ENCODE measurements at regions not wholly inside any gene's neighbourhood (a gene's known extent, or its start where the extent isn't known, plus 50 kb on each side); places are given as distances from the start of the nearest gene placed in this dataset.

DNA sequence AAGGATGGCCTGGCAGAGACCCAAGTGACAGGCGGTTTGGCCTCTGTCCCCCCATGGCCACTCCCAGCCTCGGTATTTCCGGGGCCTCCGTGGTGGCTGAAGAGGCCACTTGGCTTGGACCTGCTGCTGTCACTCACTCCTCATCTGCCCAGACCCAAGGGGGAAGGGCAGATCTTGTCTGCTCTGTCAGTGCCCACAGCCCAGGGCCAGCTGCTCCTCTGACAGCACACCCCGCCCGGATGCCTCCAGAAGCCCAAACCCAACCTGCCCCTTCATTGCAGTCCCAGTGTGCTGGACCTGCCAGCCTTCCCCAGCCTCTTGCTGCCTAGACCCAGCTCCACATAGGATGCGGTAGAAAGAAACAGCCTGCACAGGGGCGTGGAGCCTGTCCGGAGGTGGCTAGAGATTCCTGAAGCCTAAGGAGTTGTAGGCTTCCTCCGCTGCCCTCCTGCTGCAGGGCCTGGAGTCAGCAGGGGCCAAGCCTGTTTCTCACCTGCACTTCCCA, 52.0 kb downstream of the MAGEF1 start:
- Histone ChIP-seq H3K4me3 (no peak overlapping the region), H3K27ac (peak overlapping the region in 2 of 21 experiments; percentile 17 to 24)

DNA sequence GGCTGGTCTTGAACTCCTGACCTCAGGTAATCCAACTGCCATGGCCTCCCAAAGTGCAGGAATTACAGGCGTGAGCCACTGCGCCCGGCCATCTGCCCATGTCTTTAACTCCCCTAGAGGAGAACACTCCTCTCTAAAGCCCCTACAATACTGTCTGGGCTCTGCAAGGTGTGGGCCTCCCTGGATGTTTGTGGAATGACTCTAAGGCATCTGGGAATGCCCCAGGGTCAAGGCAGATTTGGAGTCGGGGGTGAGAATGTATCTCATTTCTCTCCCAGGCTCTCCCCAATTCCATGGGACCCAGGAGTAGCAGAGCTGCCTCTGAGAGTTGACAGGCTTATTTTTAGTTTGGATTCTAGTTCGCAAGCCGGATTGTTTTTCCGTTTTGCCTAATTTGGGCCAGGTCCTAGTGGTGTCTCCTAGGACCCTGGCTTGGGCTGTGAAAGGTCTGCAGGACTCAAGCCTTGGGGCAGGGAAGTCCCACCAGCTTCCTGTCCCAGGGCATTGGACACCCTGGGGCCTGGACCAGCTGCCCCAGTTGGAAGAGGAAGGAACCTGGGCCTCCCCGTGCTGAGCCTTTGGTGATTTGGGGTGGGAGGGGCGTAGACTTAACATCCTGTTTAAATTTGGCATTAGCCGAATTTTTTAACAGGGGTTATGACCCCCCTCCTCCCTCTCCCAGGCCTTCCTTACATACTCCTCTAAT, 53.5 kb downstream of the MAGEF1 start:
- H3K27ac ChIP-seq, result peak overlapping the region in 1 of 21 experiments; percentile 9
- H3K4me3 ChIP-seq, result no peak overlapping the region

DNA sequence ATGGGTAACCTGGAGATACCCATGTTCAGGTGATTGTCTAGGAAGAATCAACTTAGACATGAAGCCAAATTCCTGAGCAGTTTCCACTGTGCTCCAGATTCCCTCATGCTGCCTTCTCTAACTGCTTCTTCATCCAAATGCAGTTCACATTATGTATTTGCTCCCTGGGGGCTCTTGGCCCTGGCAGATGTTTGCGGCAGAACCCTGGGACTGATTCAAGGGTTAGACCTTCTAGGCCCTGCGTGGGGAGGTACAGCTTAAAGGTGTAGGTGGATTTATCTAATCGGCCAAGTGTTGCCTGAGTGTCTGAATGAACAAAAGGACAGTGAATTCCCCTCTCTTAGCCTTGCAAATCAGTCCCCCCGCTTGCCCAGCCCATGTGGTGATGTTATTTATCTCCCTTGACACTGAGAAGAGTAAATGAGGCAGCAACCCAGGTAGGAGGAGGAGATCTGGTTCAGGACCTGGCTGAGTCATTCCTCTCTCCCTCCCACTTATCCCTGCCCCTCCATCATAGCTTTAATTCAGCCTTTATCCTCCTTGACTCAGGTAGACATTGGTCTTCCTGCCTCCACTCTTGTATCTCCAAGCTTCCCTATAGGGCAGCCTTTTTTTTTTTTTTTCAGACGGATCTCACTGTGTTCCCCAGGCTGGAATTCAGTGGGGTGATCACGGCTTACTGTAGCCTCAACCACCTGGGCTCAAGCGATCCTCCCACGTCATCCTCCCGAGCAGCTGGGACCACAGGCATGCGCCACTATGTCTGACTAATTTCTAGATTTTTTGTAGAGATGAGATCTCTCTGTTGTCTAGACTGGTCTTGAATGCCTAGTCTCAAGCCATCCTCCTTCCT, 54.8 kb downstream of the MAGEF1 start:
- no peak overlapping the region for H3K4me3 ChIP-seq
- peak overlapping the region in 16 of 21 experiments; percentile 2 to 80 (median 55) for H3K27ac ChIP-seq

DNA sequence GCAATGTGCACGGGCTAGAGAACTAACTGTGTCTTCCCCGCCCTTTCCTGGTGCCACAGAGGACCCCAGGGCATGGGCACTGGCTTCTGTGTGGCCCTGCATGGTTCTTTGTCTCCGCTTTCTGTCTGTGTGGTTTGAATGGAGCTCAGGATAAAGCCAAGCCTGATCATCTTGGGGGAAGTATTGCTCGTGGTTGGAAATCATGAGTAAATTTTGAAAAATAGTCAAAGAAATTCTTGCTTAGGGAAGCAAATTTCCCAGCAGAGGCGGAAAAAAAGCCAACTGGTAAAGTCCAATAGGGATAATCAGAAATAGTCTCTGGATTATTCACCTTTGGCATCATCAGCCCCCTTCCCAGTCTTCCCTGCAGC, 55.4 kb downstream of the MAGEF1 start:
- H3K4me3 ChIP-seq, result no peak overlapping the region
- peak overlapping the region in 16 of 21 experiments; percentile 2 to 80 (median 55) for H3K27ac ChIP-seq

DNA sequence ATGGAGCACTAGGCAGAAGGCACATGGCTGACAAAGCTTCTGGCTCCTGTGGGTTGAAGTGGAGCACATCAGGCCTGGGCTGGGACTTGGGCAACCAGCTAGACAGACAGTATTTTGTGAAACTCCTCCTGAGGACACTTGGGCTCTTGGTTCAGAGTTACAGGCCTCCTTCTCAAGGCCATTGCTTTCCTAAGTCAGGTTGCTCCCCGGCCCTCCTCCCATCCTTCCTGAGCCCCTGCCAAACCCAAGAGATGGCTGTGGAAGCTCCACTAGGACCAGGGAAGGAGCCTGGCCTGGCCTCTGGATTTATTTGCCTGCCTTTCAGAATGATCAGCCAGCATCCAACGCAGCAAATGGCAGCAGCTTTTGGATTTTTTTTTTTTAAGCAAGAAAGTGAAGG, 56.3 kb downstream of the MAGEF1 start:
- Histone ChIP-seq H3K27ac (peak overlapping the region in 14 of 21 experiments; percentile 7 to 80 (median 52)), H3K4me3 (no peak overlapping the region)

DNA sequence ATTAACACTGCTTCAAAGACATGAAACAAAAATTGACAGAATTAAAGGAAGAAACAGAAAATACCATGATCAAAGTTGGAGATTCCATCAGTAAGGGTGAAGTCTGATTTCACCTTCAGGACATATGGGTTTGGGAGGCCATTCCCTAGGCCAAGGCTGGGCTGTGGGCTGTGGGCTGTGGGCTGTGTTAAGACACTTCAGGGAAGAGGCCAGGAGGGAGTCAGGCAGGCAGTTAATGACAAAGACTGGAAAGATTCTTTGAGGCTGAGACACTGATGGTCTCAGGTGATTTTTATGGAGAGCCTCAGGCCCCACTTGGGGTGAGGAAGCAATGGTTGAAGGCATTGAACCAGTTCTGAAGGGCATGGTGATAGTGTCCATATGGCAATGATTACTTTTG, 57.5 kb downstream of the MAGEF1 start:
- no peak overlapping the region for H3K4me3 ChIP-seq
- H3K27ac ChIP-seq, result no peak overlapping the region

DNA sequence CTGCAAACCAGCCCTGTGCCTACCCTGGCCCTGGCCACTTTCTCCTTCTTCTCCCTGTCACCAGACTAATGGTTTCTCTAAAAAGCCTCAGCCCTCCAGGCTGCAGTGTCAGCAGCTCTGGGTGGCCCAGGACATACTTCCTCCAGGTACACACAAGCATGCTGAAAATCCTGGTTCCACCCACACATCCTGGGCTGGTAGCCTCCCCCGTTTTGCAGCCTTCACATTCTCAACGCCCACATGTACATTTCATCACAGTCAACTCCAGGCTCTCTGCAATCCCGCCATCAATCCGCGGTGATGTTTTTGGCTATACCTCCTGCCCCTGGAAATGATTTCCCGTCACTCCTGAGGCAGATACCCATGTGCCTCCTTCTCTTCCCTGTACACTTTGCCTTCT, 59.4 kb downstream of the MAGEF1 start:
- Histone ChIP-seq H3K27ac (peak overlapping the region in 13 of 21 experiments; percentile 19 to 78 (median 57)), H3K4me3 (no peak overlapping the region)

DNA sequence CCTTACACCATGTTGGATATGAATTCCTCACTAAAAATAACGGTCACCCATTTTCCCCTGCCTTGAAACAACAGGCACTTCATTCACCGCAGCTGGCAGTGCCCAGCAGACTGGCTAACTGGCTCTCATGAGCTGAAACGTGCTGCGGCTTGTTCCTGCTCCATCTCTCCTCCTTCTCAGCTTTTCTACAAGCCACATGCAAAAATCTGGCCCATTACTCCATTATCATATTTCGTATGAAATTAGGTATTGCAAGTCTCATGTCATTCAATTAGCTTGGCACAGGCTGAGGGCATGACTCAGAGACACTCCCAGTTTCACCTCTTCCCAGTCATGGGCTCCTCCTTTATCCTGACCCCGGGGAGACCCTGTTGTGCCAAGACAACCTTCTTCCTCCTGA, 60.0 kb downstream of the MAGEF1 start:
- no peak overlapping the region for H3K4me3 ChIP-seq

DNA sequence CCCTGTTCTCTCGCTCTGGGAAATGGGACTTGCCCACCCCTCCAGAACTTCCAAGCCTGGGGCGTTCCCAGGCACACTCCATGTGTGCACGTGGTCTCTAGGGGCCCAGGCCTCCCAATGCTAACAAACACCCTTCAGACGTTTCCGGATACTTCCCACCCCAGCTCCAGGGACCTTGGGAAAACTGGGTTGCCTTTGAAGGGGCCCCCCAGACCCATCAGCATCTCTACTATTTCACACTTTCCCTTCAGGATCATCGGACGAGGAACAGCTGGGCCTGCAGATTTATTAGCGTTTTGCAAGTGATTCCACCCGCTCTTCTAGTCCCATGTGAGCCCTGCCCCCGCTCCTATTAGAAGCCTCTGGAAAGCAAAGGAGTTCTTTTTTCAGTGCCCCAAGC, 63.2 kb downstream of the MAGEF1 start:
- Histone ChIP-seq H3K4me3 (no peak overlapping the region), H3K27ac (no peak overlapping the region)

More for the DNA sequence above, 60.0 kb downstream of the MAGEF1 start:
- H3K27ac ChIP-seq, result peak overlapping the region in 13 of 21 experiments; percentile 19 to 78 (median 57)

DNA sequence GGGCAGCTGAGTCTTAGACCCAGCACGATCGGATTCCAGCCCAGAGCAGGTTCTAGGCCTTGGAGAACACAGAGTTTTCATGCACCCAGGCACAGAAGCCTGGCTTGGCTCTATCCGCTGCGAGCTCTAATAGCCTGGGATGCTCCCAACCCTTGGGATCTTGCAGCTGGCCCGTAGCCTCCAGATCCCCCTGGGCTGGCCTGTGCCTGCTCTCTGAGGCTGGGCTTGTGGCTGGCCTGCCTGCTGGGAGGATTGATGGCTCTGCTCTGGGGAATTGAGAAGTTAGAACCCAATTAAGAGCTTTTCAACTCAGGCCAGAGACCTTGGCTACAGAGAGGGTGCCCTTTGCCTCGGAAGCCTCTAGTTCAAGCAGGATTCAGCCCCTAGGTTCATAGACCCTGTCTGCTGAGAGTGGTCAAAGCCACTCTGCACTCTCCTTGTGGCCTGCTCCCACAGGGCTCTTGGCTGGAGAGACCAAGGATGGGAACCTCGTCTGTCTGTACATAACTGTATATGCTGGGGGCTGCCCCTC, 64.4 kb downstream of the MAGEF1 start:
- H3K4me3 ChIP-seq, result no peak overlapping the region

DNA sequence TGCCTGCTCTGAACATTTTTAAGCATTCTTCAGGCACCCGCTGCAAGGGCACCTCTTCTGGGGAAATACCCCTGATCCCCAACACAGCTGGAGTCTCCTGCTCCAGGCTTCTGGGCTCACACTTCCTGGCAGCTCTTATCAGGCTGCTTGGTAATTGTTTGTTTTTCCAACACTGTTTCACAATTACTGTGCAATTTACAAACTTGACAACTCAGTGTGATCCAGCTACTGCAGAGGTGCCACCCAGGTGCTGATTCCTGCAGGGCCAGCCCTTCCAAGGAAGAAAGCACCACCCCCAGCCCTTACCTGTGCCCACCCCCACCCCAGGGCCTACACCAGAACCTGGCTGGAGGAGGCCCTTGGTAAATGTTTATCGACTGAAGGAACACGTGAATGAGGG, 66.5 kb downstream of the MAGEF1 start:
- H3K4me3 ChIP-seq, result no peak overlapping the region
- H3K27ac ChIP-seq, result peak overlapping the region in 1 of 21 experiments; percentile 2

More for the DNA sequence above, 64.4 kb downstream of the MAGEF1 start:
- H3K27ac ChIP-seq, result no peak overlapping the region

DNA sequence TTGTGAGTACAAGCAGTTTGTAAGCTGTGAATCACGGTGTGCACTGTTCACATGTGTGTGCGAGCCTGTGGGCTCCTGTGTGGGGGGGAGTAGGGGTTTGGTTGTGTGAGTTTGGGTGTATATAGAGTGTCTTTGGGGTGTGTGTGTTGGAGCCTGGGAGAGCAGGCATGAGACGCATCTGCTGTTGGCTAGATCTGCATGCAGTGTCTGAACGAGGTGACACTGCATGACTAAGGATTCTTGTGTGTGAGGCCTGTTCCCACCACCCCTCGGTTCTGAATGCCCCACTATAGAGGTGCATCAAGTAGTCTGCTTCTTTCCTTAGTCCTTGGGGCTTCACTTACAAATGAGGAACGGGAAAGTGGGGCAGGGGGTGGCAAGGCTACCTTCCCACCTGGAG, 68.4 kb downstream of the MAGEF1 start:
- Histone ChIP-seq H3K4me3 (no peak overlapping the region), H3K27ac (no peak overlapping the region)

DNA sequence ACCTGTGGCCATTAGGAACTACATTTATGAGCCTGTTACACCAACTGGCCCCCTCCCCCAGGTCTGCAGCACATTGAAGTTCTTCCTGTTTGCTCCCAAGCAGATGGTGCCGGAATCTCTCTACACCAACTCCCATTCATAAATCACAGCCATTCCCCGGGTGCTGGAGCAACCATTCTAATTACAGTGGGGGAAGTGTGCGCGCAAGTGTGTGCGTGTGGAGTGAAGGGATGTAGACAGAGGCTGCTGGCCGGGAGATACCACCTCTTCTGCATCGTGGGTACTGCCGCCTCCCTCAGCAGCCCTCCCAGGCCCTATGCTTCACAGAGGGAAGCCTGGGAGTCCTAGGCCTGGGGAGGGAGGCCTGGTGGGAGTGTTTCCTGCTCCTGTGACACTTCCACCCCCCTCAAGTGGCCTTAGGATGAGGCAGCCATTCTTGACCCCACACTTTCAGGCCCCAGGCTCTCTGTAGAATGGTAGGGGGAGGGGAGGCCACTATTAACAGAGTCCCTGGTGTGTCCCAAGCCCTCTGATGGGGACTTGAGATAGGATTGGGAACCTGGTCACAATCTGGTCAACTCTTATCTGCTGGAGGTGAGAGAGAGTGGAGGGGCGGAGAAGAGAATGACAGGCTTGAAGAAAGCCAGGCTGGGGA, 69.1 kb downstream of the MAGEF1 start:
- H3K27ac ChIP-seq, result no peak overlapping the region
- no peak overlapping the region for H3K4me3 ChIP-seq

DNA sequence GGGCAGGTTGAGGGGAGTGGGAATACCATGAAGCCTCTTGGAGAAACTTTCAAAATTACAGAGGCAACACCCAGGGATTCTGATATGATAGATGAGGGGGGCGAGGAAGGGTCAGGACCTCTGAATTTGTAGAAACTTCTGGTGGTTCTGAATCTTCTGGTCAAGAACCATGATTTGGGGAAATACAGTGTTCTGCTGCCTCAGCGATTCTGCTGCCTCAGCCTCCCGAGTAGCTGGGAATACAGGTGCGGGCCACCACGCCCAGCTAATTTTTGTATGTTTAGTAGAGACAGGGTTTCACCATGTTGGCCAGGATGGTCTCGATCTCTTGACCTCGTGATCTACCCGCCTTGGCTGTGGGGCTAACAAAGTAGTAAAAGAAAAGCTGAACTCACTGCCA, 70.4 kb downstream of the MAGEF1 start:
- H3K4me3 ChIP-seq, result no peak overlapping the region
- H3K27ac ChIP-seq, result no peak overlapping the region

DNA sequence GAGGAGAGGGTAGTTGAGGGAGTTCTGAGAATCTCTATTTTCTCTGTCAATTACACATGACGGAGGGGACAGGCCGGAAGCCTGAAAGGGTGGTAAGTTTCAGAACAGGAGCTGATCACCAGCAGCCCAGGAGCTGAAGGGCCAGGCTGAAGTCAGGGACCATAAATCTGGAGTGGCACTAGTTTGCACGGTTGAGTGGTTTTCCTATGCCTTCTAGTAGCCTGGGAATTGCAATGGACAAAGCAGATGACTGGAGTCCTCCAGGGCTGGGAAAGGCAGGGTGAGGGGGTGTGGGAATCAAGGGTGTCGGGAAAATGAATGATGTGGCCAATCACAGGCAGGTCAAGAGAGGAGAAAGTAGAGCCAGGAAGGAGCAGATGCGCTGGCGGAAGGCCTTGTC, 72.5 kb downstream of the MAGEF1 start:
- Histone ChIP-seq H3K4me3 (no peak overlapping the region), H3K27ac (no peak overlapping the region)

DNA sequence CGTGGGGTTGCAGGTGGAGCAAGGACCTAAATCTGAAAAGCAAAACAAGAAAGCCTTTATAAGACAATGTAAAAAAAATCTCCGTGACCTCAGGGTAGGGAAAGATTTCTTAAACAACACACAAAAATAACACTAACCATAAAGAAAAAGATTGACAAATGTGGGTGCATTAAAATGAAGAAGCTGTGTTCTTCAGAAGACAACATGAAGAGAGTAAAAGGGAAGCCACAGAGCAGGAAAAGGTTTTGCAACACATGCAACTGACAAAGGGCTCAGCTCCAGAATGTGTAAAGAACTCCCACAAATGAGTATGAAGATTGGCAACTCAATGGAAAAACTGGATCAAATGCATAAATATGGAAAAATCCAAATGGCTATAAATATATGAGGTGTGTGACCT, 74.2 kb downstream of the MAGEF1 start:
- H3K4me3 ChIP-seq, result no peak overlapping the region
- peak overlapping the region in 3 of 21 experiments; percentile 15 to 53 (median 43) for H3K27ac ChIP-seq

DNA sequence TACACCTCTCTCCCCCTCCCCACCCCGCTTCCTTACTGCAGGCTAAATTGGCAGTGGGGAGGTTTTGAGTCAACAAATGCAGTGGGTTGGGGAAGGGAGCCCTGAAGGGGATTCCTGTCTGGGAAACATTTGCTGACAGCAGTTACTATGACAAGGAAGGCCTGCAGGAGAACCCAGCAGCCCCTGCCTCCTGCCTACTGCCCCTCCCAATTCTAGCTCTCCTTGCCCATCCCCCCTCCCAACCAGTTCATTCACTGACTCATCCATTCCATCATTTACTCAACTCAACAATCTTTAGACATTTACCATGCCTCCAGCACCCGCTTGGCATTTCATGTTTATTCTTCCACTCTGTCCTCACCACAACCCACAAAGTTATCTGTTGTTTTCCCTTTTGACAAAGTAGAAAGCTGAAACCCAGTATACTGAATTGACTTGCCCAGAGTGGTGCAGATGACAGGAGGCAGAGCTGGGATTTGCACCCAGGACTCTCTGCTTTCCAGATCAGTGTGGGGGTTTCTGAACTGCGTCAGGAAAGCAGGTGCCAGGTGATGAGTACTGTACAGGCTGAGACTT, 75.0 kb downstream of the MAGEF1 start:
- Histone ChIP-seq H3K27ac (peak overlapping the region in 2 of 21 experiments; percentile 43 to 53), H3K4me3 (no peak overlapping the region)

DNA sequence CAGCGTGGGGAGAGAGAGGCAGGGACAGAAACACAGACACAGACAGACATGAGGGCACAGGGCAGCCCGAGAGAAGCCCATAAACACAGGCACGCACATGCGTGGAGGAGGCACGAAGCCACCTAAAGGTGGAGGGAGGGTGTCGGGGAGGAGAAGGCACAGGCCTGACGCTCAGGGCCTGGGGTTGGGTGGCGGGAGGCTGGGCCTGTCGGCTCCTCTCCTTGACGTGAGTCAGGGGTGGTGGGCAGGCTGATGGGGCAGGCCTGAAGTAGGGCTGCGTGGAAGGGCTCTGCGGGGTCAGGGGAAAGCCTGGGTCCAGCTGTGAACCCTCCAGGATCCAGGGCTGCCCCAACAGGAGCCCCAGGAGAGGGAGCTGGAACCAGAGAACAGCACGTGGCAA, 74.2 kb downstream of the EPHB3 start:
- H3K27ac ChIP-seq, result peak overlapping the region in 2 of 21 experiments; percentile 25 to 55
- no peak overlapping the region for H3K4me3 ChIP-seq

DNA sequence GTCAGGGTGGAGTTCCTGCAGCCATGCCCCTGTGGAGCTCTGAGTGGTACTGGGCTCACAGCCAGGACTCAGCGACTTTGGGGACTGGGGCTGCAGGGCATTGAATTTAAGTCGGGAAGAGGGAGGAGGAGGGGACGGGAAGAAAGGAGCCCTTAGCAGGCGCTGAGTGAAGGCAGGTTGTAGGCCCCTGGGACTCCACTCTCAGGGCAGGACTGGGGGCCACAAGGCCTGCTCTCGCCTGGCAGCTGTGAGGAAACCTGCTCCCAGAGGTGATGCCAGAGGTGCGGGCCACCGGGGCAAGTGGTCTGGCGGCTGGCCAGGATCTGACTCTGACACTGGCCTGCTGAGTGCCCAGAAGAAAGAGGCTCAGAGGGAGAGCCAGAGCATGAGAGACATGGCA, 73.5 kb downstream of the EPHB3 start:
- Histone ChIP-seq H3K27ac (peak overlapping the region in 1 of 21 experiments; percentile 51), H3K4me3 (no peak overlapping the region)

DNA sequence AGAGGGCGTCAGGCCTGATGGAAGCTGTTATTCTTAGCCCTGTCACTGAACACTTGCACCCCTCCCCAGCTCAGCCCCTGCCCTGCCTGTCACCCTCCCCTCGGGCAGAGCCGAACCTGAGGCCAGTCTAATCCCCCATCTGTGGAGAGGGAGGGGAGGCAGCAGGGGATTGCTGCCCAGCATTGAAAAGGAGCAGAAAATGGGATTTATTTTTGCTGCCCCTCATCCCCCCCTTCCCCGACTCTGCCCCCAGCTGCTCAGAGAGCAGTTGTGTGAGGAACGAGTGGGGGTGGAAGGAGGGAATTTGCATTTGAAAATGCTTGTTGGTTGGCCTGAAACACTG, 71.6 kb downstream of the EPHB3 start:
- no peak overlapping the region for H3K4me3 ChIP-seq
- peak overlapping the region in 1 of 21 experiments; percentile 8 for H3K27ac ChIP-seq
